ENCODE measurements at regions not wholly inside any gene's neighbourhood (a gene's known extent, or its start where the extent isn't known, plus 50 kb on each side); places are given as distances from the start of the nearest gene placed in this dataset.
"Not testable (repeated sequence)": the region's sequence is repeated elsewhere in the genome, so short reads cannot be mapped to it uniquely, and the experiment has no call there.

DNA sequence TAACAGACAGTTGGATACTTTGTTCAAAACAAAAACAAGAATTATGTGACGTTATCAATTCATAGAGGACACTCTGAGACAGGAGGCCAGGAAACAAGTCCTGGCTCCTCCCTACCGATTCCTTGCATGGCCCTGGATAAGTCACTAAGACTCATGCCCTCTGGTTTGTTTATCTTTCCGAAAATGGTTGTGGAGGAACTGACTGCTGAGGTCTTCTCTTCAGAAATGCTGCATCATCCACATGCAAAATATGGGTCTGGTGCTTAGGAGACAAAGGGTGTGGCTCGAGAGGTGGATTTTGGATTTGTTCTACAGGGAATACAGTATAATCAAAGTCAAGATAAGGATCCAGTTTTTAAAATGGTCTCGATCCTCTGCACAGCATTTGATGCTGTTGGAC, 130.9 kb downstream of the RELL1 start:
- ATAC-seq: no peak

GRCh38 chr4:37549866-37550265, 136.3 kb downstream of the RELL1 start:
- ATAC-seq: not testable (repeated sequence)

- ATAC-seq: no peak
Measured at GRCh38 chr4:37549041-37549440, 137.1 kb downstream of the RELL1 start.

GRCh38 chr4:37546586-37546985, 139.6 kb downstream of the RELL1 start:
- ATAC-seq: no peak

DNA sequence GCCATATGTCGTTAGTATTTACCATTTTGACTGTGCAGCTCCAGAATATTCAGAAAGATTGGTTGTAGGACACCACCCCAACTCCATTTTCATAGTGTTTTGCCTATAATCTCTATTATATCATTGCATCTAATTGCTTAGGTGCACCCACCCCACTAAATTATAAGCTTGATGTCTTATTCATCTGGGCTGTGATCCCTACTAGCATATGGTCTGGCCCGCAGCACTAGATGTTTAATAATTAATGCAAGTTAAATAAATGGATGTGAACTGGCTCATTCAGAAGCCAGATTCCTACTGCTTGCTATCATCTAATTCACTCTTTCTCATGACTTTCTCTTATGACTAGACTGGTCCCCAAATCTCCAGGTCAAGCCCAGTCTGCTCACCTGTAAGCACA, 143.5 kb downstream of the RELL1 start:
- ATAC-seq: no peak

DNA sequence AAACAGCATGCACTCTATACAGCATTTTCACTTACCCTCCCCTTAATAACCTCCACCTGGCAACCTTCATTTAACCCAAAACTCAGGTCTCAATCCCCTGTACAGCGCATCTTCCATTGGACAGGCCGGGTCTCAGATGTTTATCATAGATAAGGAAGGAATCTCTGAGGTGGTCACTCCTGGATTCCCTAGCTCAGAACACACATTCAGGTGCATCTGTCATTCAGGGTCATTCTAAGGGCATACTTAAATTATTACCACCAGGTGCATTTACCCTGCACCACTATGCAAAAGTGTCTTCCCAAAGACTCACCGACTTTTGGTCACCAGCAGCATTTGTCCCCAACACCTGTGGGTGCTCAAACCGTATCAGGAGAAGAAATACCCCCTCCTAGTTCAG, 144.2 kb downstream of the RELL1 start:
- no peak for ATAC-seq

DNA sequence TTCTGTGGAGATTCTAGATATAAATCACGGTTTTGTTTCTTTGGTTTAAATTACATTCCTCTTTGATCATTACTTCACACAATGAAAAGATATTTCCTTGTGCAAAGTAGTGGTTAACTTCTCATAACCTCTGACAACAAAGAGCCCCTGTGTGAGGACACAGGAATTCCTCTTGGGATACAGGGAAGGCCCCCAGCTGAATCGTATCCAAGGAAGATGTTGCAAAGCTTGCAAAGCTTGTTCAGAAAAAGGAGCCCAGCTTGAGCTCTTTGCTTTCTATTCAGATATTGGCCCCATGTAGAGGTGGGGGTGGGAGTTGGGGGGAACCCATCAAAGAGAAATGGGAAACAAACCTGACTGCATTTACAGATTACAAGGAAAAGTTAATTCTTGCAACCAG, 145.7 kb downstream of the RELL1 start:
- no peak for ATAC-seq

DNA sequence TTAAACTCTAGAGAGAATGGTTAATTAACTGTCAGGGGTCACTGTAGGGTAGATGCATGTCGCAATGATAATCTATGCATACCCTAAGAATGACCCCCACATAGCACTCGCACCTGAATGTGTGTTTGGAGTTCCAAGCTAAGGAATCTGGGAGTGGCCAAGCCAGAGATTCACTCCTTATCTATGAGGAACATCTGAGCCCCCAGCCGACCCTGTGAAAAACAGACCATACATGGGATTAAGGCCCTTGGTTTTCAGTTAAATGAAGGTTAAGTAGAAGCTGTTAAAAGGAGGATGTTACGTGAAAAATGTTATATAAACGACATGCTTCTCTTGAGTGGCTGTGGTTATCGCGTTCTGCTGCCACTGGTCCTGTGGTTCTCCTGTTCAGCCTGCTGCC, 147.2 kb downstream of the RELL1 start:
- ATAC-seq: no peak

DNA sequence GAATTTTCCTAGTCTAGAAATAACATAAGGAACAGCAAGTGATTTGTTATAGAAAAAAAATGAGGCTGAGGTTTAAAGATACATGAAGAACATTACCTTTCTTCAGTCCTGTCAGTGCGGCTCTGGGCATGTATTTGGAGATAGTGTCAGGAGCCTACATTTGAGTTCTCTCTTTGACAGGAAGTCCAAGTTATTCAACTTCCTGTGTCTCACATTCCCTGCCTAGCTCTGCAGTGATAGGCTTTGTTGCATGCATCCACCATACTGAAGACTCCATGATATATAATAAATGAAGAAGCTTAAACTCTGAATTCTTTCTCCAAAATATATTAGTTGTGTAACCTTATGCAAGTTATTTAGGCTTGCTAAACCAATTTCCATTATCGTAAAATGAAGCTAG, 148.7 kb downstream of the RELL1 start:
- no peak for ATAC-seq

DNA sequence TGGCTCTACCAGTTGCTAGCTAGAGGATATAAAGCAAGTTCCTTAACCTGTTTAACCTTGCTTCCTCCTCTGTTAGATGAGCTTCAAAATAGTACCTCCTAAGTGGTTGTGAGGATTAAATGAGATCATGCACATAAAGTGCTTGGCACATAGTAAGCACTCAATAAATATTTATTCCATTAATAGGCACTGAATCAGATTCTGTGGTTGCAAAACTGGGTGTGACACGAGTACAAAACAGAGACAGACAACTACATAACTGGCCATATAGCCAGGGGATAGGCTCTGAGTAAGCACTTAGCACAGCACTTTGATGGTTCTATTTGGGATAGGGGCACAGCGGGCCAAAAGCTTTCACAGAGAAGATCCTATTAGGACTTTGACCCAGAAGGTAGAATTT, 150.3 kb downstream of the RELL1 start:
- peak; percentile 98 for ATAC-seq

DNA sequence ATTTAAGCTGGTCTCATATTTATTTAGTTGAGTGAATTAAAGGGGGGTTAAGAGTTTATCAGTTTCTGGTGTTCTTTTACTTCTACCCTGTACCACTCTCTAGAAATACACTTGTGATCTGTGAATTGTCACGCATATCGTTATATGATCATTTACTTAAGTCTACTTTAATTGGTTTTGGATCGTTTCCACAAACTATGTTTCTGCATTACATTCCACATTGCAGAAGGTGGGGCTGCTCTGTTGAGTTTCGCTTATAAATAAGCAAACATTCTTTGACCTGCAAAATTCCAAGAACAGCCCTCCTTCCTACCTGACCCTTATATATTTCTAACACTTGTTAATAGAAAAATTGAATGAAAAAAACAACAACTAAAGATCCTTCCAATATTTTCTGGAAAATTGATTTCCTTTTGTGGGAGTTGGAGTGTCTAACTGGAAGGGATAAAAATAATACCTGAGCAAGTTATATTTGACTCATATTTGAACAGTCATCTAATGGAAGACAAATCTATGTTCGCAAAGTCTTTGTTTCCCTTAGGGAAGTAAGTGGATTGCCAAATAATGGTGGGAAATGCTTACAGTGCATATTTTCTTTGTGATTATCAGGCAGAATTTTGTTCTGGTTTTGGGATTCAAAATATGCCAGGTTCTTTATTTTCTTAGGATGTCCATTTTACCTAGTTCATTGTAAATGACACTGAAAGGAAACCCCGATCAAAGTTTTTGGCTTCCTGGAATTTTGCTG, 152.7 kb downstream of the RELL1 start:
- ATAC-seq: no peak

GRCh38 chr4:37531151-37531550, 155.0 kb downstream of the RELL1 start:
- no peak for ATAC-seq

DNA sequence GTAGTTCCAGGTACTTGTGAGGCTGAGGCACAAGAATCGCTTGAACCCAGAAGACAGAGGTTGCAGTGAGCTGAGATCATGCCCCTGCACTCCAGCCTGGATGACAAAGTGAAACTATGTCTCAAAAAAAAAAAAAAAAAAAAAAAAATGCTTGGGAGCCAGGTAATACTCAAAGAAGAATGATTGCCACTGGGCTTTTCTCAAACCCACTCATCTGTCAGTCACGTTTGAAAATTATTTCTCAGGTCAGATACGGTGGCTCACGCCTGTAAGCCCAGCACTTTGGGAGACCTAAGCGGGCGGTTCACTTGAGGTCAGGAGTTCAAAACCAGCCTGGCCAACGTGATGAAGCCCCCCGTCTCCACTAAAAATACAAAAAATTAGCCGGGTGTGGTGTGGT, 155.7 kb downstream of the RELL1 start:
- no peak for ATAC-seq

DNA sequence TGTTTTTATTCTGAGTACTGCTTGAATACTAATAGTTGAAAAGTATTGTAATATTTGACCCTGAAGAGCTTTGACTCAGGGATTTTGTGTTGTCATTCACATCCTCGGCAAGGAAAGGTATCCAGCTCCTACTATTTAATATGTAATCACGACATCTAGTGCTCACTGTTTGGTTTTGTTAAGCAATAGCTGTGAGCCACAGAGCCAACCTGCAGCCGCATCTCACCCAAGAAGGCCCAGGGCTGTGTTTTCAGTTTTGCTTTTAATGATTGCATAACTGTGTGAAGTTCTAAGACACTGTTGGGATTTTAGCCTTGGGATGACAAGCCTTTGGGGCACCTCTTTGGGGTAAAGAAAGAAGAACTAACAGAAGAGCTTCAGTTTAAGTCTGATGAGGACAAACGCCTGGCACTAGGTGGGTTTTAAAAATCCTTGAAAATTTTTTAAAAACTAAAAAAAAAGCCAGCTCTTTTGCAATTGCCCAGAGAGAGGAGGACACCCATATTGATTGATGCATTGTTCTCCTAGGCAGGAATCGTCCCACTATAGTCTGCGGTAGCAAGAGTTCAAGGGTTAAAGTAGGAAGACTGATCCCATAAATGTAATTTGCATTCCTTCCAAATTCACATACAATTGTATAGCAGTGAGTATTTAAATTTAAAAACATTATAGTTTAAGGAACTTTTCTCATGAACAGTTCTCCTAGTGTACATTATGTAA, 157.8 kb downstream of the RELL1 start:
- peak; percentile 47 for ATAC-seq

DNA sequence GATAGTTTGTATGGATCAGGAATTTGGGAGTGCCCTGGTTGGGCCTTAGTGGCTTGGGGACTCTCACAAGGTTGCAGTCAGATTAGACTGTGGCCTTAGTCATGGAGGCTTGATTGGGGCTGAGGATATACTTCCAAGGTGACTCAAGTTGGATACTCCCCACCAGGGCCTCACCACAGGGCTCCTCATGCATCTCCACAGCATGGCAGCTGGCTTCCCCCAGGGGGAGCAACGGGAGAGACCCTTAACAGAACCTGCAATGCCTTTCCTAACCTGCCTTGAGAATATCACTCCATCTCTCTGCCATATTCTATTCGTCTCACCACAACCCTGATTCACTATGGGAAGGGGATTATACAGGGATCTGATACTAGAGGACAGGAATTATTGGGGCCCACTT, 161.9 kb downstream of the RELL1 start:
- no peak for ATAC-seq

- no peak for ATAC-seq
Measured at GRCh38 chr4:37522996-37523395, 163.2 kb downstream of the RELL1 start.

DNA sequence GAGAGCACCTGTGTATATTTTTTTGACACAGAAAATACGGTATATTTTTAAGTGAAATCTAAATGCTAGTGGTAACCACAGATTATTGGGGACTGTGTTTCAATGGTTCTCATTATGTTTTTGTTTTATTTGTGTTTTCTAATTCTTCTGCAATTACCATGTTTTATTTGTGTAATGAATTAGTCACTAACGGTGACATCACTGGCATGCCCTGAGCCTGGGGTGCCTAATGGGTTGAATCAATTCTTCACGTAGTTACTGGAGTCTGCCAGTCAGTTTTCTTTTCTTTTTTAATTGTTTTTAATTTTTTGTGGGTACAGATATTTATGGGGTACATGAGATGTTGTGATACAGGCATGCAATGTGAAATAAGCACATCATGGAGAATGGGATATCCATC, 168.8 kb downstream of the RELL1 start:
- no peak for ATAC-seq

DNA sequence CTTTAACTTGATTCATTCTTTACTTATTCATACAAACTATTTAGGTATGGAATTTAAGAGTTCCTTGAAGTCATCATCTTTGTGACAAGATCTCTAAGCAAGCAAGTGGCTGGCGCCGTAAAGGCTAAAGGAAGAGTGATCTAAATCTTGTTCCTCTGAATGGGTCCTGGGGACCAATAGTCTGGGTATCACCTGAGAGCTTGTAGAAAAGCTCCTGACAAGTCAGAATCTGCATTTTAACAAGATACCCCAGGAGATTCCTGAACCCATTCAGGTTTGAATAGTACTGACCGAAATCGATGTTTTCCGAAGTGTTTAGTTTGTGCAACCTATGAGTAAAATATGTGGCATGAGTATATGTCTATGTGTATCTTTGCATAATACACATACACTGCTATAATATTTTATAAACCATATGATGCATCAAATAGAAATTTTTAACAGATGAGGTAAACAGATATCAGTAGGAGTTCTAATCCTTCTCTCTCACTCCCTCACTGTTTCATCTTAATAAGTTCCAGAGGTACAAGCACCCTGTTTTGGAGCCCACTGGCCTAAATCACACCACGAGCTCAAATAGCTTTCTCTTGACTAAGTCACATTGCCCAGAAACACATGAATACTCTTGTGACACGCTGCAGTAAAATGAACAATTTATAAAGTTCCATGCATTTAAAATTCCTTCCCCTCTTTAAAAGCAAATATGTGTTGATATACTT, 170.0 kb downstream of the RELL1 start:
- ATAC-seq: no peak

DNA sequence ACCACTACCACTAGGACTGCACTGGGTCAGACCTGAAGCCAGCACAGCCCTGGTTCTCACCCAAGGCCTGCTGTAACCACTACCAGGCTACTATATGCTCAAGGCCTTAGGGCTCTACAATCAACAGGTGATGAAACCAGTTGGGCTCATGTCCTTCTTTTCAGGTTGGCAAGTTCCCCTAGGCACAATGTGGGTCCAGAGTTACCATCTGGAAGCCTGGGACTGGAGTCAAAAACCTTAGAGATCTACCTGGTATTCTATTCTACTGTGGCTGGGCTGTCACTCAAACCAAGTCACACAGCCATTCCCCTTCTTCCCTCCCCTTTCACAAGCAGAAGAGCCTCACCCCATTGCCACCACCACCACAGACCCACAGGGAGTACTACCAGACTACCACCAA, 175.6 kb downstream of the RELL1 start:
- ATAC-seq: no peak

DNA sequence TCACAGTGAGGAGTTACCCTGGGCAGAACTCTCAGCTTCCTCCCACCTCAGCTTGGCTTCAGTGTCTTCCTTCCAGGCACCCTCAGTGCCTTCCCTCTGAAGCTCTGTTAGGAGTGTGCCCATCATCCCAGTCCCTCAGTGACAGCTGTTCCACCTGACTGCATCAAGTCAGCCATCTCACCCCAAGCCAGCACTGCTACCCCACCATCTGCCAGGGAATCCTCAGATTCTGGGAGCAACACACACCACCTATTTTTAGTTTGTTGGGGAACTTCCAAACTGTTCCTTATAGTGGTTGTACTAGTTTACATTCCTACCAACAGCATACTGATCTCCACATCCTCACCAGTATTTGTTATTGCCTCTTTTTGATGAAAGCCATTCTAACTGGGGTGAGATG, 182.9 kb downstream of the RELL1 start:
- ATAC-seq: no peak

DNA sequence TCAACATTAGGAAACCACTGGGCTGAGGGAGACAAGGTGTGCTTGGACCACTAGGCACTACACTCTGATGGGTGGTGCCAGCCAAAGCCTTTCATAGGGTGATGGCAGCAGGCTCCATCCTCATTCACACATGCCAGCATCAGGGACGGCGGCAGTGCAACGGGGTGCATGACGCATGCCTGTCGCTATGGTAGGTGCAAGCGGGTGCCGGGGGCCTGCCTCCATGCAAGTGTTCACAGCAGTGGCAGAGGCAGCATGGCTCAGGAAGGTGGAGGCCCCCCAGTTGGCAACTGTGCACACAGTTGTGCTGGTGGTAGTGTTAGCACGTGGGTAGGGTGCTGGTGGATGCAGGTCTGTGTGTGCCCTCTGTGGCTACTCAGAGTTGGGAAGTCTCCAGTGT, 184.1 kb downstream of the RELL1 start:
- ATAC-seq: no peak

All from esophagus mucosa (tissue), 1 donor.